ENCODE measurements at regions not wholly inside any gene's neighbourhood (a gene's known extent, or its start where the extent isn't known, plus 50 kb on each side); places are given as distances from the start of the nearest gene placed in this dataset.
"Not testable (repeated sequence)": the region's sequence is repeated elsewhere in the genome, so short reads cannot be mapped to it uniquely, and the experiment has no call there.

DNA sequence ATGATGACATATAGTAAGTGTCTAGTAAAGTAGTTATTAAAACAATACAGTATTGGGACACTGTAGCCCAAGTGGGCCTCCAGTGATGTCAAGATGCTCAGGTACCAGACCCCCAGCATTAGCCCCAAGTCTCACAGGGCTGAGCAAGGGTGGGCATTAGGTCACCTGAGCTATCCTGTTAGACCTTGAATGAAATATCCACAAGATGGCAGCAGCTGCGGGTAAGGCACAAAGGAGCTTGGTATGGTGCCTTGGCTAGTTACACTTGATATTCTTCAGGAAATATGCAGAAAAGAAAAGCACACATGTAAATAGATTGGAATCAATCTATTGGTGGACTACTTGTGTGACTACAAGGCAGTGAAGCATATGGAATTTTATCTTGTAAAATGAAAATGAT lies 701.8 kb upstream of the ADGRB3 start:
- H3K4me3 ChIP-seq (ENCODE audit: low read depth, low read length), result no peak overlapping the region
- TF ChIP-seq CTCF (IDR thresholded peaks at IDR 0.05; ENCODE audit: insufficient read depth, low read depth, low read length), result no peak
- CTCF ChIA-PET, result no interaction called here
- no peaks in the 10 kb centered on the region for H3K36me3 ChIP-seq (ENCODE audit: control insufficient read depth, insufficient read depth, low read length)
- no peak for DNase-seq (ENCODE audit: low read depth)
- no peaks in the 10 kb centered on the region for H3K27me3 ChIP-seq (ENCODE audit: control insufficient read depth, insufficient read depth, low read length)
- POLR2A ChIA-PET, result no interaction called here

- CTCF ChIA-PET; POLR2A ChIA-PET; DNase-seq (ENCODE audit: low read depth); H3K4me3 ChIP-seq (ENCODE audit: low read depth, low read length); H3K27me3 ChIP-seq (ENCODE audit: control insufficient read depth, insufficient read depth, low read length); H3K36me3 ChIP-seq (ENCODE audit: control insufficient read depth, insufficient read depth, low read length): not testable (repeated sequence)
These were observed 712.5 kb upstream of the ADGRB3 start for GRCh38 chr6:67922588-67922987.

GRCh38 chr6:67920040-67920439 lies 715.0 kb upstream of the ADGRB3 start:
- POLR2A ChIA-PET; H3K36me3 ChIP-seq (ENCODE audit: control insufficient read depth, insufficient read depth, low read length); H3K27me3 ChIP-seq (ENCODE audit: control insufficient read depth, insufficient read depth, low read length); DNase-seq (ENCODE audit: low read depth); CTCF ChIA-PET; H3K4me3 ChIP-seq (ENCODE audit: low read depth, low read length): not testable (repeated sequence)

- ChIA-PET POLR2A (no interaction called here), CTCF (no interaction called here)
- no peak for TF ChIP-seq CTCF (IDR thresholded peaks at IDR 0.05; ENCODE audit: insufficient read depth, low read depth, low read length)
- H3K36me3 ChIP-seq (ENCODE audit: control insufficient read depth, insufficient read depth, low read length), result no peaks in the 10 kb centered on the region
- no peak for DNase-seq (ENCODE audit: low read depth)
- no peaks in the 10 kb centered on the region for H3K27me3 ChIP-seq (ENCODE audit: control insufficient read depth, insufficient read depth, low read length)
- H3K4me3 ChIP-seq (ENCODE audit: low read depth, low read length), result no peak overlapping the region
These were observed 718.7 kb upstream of the ADGRB3 start for GRCh38 chr6:67916399-67916798.

- H3K27me3 ChIP-seq (ENCODE audit: control insufficient read depth, insufficient read depth, low read length), result no peaks in the 10 kb centered on the region
- CTCF ChIA-PET, result no interaction called here
These were observed 720.7 kb upstream of the ADGRB3 start for GRCh38 chr6:67914419-67914818.

GRCh38 chr6:67909354-67909753 lies 725.7 kb upstream of the ADGRB3 start:
- no peaks in the 10 kb centered on the region for H3K27me3 ChIP-seq (ENCODE audit: control insufficient read depth, insufficient read depth, low read length)
- no peak overlapping the region for H3K4me3 ChIP-seq (ENCODE audit: low read depth, low read length)
- CTCF ChIA-PET, result no interaction called here
- POLR2A ChIA-PET, result no interaction called here
- H3K36me3 ChIP-seq (ENCODE audit: control insufficient read depth, insufficient read depth, low read length), result no peaks in the 10 kb centered on the region
- TF ChIP-seq CTCF (IDR thresholded peaks at IDR 0.05; ENCODE audit: insufficient read depth, low read depth, low read length), result no peak
- DNase-seq (ENCODE audit: low read depth), result no peak

More at GRCh38 chr6:67914419-67914818, 720.7 kb upstream of the ADGRB3 start:
- Histone ChIP-seq H3K36me3 (ENCODE audit: control insufficient read depth, insufficient read depth, low read length) (no peaks in the 10 kb centered on the region), H3K4me3 (ENCODE audit: low read depth, low read length) (no peak overlapping the region)
- TF ChIP-seq CTCF (IDR thresholded peaks at IDR 0.05; ENCODE audit: insufficient read depth, low read depth, low read length), result no peak
- DNase-seq (ENCODE audit: low read depth), result no peak
- POLR2A ChIA-PET, result no interaction called here
